ENCODE measurements at regions not wholly inside any gene's neighbourhood (a gene's known extent, or its start where the extent isn't known, plus 50 kb on each side); places are given as distances from the start of the nearest gene placed in this dataset.

- no peak for TF ChIP-seq HNF1A (IDR thresholded peaks at IDR 0.05; ENCODE audit: low read depth)
- TF ChIP-seq HNF1A (CRISPR knock-in tag; IDR thresholded peaks at IDR 0.05; ENCODE audit: borderline replicate concordance) = no peak
- no peak for TF ChIP-seq PRDM4 (CRISPR knock-in tag; IDR thresholded peaks at IDR 0.05; ENCODE audit: borderline replicate concordance)
- TF ChIP-seq ZNF709 (CRISPR knock-in tag; IDR thresholded peaks at IDR 0.05) = no peak
- TF ChIP-seq MAFF (IDR thresholded peaks at IDR 0.05; ENCODE audit: low read depth, low read length) = no peak
- TF ChIP-seq STAT5B (CRISPR knock-in tag; IDR thresholded peaks at IDR 0.05) = no peak
- TF ChIP-seq SRY (CRISPR knock-in tag; IDR thresholded peaks at IDR 0.05) = no peak
- TF ChIP-seq HOXD1 (CRISPR knock-in tag; IDR thresholded peaks at IDR 0.05) = no peak
- no peak for TF ChIP-seq CEBPG (CRISPR knock-in tag; IDR thresholded peaks at IDR 0.05)
- TF ChIP-seq ZC3H4 (CRISPR knock-in tag; IDR thresholded peaks at IDR 0.05; ENCODE audit: borderline replicate concordance) = no peak
- no peak for TF ChIP-seq NFRKB (IDR thresholded peaks at IDR 0.05)
- no peak for TF ChIP-seq MZF1 (CRISPR knock-in tag; IDR thresholded peaks at IDR 0.05; ENCODE audit: borderline replicate concordance)
These were observed 200.6 kb upstream of the NR4A3 start (continued) for GRCh38 chr9:99621040-99621439.
